HG03108 (cell line): ENCODE measurements at regions not wholly inside any gene's neighbourhood (a gene's known extent, or its start where the extent isn't known, plus 50 kb on each side); places are given as distances from the start of the nearest gene placed in this dataset.
"Not testable (repeated sequence)": the region's sequence is repeated elsewhere in the genome, so short reads cannot be mapped to it uniquely, and the experiment has no call there.

ENCODE experiments used
- ATAC-seq: cut with Tn5 transposase; IDR thresholded peaks from one replicate; pipeline ENCODE4 v1.9.1; 2021; ENCODE audit warnings: moderate library complexity; ENCODE audit not compliant: unreplicated experiment

DNA sequence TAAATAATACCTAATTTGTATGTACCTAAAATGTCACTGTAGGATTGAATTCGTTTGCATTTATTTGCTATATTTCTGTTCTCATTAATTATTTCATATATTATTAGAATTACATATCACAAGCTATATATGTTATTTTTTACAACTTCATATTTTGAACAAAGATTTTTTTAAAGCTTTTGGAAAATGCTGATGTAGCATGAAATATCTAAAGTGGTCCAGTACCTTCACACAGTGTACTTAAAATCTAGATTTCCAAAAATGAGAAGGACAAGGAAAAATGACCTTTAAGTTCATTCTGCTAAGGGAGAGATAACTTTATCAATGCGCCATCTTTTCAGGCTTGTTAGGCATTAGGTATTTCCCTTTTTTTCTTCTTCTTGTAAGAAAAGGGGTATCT, 71.8 kb downstream of the LARP7 start:
- ATAC-seq: no peak

- no peak for ATAC-seq
These were observed 78.3 kb downstream of the LARP7 start for GRCh38 chr4:112714922-112715901.

GRCh38 chr4:112717856-112718255, 80.9 kb downstream of the LARP7 start:
- ATAC-seq: no peak

DNA sequence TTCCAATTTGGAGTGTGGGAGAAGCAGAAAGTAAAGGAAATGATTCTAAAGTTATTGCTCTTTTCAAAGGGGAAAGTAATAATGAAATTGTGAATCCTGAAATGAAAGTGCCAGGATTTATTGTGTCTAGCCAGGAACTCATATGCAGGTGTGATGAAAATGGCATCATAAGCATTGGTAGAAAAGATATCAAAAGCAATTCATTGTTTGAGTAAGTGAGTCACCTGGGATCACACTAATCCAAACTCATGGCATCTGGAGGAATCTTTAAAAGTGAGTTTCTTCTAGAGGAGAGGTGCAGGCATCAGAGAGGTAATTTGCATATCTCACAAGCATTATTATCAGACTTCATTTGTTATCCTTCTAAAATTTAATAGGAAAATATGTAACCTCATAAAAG, 84.7 kb downstream of the LARP7 start:
- no peak for ATAC-seq

DNA sequence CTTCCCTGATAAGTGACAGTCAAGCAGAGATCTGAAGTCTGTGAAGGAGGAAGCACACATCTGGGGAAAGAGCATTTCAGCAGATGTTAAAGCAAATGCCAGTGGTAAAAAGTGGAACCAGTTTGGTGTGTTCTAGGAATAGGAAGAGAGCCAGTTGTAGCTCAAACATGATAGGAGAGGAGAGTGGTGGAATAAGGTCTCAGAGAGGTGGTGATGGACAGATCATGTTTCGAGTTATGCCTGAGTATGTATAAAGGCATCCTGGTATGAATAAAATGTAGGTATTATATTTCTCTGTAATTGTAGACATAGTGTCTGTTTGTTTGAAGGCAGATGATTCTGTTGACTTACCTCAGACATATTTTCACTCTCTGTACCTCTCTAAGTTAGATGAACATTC, 89.1 kb downstream of the LARP7 start:
- ATAC-seq: no peak

- not testable (repeated sequence) for ATAC-seq
These were observed 90.8 kb downstream of the LARP7 start for GRCh38 chr4:112727728-112728127.

DNA sequence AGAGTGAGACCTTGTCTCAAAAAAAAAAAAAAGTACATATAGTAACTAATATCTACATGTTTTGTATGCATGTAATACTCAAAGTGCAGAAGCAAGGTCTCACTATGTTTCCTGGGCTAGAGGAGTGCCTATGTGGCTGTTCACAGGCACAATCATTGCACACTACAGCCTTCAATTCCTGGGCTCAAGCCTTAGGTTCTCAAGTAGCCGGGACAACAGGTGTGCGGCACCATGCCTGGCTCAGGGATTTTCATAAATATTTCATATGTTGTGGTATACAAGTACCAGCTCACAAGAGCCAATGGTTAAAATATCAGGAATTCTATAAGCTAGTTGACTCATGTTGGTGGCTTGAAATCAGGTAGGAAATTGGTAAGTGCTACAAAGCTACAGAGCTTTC, 94.8 kb downstream of the LARP7 start:
- ATAC-seq: no peak

DNA sequence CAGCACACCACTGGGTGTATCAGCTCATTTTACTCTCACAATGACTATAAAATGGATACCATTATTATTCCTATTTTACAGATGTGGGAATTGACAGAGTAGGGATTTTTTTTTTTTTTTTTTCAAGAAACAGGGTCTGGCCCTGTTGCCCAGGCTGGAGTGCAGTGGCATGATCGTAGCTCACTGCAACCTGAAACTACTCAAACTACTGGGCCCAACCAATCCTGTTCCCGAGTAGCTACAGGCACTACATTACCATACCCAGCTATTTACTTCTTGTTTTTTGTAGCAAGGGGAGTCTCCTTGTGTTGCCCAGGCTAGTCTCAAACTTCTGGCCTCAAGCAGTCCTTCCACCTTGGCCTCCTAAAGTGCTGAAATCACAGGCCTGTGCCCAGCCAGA, 95.2 kb downstream of the LARP7 start:
- no peak for ATAC-seq

- ATAC-seq: peak; percentile 62
These were observed 98.6 kb downstream of the LARP7 start for GRCh38 chr4:112735474-112735951.

DNA sequence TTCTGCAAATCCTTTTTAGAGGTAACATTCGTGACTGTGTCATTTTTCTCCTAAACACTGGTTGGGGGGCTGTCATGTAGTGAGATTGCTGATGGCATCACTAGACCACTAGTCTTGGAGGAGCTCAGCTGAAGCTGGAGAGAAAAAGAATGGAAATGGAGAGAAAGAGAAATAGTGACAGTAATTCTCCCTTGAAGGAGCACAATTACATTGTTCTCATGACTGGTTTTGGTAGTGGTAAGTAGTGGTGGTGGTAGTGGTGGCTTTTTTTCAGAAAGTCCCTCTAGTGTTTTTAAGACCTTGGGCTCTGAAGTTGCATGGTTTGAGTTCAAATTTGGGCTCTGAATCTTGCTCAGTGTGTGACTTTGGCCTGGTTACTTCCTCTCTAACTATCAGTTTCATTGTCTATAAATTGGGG, 99.8 kb downstream of the LARP7 start:
- no peak for ATAC-seq

GRCh38 chr4:112739442-112739841, 102.5 kb downstream of the LARP7 start:
- no peak for ATAC-seq

GRCh38 chr4:112747036-112747435, 110.1 kb downstream of the LARP7 start:
- ATAC-seq: no peak

DNA sequence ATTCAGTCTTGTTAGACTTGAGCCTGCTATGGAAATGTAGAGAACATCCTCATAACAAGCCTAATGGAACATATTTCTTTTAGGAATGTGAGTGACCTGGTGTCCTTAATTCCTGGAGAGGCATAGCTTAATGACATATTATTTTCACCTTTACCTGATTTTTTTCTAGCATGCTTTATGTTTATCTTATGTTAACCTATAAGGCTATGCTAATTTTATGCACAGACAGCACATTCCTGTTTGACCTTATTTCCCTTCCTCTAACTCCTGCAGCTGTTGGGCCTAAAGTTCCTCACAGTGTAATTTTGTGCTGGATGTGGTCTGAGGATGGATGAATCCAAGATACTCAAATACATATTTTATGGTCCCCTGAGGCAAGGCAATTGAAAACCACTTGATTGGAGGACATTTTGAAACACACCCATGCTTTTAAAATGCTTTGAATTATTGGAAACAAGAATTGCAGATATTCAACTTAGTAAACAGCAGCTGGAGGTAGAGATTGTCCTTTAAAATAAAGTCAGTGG, 111.5 kb downstream of the LARP7 start:
- no peak for ATAC-seq

DNA sequence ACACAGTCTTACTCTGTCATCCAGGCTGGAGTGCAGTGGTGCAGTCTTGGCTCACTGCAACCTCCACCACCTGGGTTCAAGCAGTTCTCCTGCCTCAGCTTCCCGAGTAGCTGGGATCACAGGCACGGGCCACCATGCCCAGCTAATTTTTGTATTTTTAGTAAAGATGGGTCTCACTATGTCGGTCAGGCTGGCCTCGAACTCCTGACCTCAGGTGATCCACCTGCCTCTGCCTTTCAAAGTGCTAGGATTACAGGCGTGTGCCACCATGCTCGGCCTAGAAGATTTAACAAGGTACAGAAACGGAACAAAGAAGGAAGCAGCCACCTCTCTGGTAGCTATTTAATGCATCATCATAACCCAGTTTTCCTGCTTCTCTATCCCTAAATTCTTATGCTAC, 113.8 kb downstream of the LARP7 start:
- not testable (repeated sequence) for ATAC-seq

DNA sequence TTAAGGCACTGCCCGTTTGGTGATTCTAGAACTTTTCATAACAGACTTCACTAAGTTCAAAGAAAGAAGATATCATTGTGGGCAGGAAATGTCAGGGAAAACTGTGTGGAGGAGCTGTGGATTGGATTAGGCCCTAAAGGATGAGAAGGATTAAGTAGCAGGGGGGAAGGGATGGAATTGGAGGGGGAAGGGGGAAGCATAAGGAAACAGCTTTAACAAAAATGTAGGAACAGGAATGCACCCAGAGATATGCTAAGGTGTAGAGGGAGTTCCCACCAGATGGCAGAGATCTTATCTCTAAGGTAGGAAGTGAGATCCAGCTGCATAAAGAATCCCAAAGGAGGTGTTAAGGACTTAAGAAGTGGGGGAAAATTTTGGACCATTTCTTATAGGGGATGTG, 114.5 kb downstream of the LARP7 start:
- no peak for ATAC-seq

DNA sequence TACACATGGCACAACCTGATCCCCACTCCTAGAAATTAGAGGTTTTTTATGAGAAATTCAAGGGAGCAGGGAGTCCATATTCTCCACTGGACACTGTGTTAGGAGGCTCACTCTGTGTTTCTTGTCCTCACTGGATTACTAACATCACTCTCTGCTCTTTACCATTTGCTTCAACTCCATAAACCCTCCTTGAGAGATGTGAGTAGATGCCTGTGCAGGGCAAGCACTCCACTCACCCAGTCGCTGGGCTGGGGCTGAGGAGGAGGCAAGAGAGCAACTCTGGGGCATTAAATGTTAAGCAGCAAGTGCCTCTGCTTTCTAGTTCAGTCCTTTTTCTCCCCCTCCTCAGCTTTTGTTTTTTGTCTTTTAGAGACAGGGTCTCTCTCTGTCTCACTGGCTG, 115.1 kb downstream of the LARP7 start:
- ATAC-seq: no peak

- no peak for ATAC-seq
These were observed 115.6 kb downstream of the LARP7 start for GRCh38 chr4:112752510-112752909.

DNA sequence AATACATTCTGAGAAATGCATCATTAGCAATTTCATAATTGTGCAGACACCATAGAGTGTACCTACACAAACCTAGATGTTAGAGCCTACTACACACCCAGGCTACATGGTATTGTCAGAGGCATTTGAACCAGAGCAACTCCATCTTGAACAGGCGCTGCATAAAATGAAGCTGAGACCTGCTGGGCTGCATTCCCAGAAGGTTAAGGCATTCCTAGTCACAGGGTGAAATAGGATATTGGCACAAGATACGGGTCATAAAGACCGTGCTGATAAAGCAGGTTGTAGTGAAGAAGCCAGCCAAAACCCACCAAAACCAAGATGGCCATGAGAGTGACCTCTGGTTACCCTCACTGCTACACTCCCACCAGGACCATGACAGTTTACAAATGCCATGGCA, 116.4 kb downstream of the LARP7 start:
- ATAC-seq: no peak

DNA sequence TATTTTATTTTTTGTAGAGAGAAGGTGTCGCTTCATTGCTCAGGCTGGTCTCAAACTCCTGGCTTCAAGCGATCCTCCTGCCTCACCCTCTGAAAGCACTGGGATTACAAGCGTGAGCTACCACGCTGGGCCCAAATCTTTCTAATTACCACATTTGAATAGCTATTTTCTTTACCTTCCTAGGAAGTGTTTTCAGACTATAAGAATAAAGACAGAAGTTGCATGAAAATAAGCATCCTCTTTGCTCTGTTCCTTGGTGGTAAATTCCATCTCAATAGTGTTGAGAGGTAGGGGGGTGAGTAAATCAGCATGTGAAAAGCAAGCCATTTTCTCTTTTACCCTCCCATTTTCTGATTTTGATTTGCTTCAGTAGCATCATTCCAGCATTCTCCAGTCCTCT, 122.4 kb downstream of the LARP7 start:
- ATAC-seq: no peak

GRCh38 chr4:112765317-112765974, 128.5 kb downstream of the LARP7 start:
- ATAC-seq: no peak

GRCh38 chr4:112766422-112766821, 129.5 kb downstream of the LARP7 start:
- ATAC-seq: no peak

DNA sequence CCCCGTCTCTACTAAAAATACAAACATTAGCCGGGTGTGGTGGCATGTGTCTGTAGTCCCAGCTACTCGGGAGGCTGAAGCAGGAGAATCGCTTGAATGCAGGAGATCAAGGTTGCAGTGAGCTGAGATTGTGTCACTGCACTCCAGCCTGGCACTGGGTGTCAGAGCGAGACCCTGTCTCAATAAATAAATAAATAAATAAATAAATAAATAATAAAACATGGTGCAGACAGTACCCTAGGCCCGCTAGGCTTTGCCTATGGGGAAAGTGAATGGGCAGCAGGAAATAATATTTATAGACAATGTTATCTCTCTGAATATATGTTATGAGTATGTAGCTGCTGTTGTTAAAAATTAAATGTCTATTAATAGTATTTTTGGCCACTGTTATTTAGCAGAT, 130.4 kb downstream of the LARP7 start:
- no peak for ATAC-seq
